ENCODE measurements at regions not wholly inside any gene's neighbourhood (a gene's known extent, or its start where the extent isn't known, plus 50 kb on each side); places are given as distances from the start of the nearest gene placed in this dataset.

DNA sequence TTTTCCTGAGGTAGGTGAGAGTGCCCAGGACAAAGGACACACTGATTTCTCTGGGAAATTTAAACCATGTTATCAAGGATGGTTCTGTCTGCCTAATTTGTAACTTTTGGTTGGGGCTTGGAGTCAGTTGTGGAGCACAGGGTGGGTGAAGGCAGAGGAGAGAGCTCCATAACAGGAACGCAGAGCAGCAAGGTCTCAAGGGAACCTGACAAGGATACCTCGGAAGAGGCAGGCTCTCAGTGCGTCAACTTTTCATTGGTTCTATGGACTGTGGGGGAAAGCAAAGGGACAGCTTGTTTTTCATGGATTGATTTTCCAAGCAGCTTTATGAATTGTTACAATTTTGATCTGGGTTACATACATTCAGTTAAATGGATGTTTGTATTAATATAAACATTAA, 110.4 kb downstream of the SLIT2 start:
- TF ChIP-seq, protein P1, sequence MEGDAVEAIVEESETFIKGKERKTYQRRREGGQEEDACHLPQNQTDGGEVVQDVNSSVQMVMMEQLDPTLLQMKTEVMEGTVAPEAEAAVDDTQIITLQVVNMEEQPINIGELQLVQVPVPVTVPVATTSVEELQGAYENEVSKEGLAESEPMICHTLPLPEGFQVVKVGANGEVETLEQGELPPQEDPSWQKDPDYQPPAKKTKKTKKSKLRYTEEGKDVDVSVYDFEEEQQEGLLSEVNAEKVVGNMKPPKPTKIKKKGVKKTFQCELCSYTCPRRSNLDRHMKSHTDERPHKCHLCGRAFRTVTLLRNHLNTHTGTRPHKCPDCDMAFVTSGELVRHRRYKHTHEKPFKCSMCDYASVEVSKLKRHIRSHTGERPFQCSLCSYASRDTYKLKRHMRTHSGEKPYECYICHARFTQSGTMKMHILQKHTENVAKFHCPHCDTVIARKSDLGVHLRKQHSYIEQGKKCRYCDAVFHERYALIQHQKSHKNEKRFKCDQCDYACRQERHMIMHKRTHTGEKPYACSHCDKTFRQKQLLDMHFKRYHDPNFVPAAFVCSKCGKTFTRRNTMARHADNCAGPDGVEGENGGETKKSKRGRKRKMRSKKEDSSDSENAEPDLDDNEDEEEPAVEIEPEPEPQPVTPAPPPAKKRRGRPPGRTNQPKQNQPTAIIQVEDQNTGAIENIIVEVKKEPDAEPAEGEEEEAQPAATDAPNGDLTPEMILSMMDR (IDR thresholded peaks at IDR 0.05; ENCODE audit: insufficient read depth, low read length, poor library complexity, severe bottlenecking): no peak
- TF ChIP-seq EZH2phosphoT487 (conservative IDR thresholded peaks at IDR 0.05; ENCODE audit: low read length): no peak
